ENCODE measurements at regions not wholly inside any gene's neighbourhood (a gene's known extent, or its start where the extent isn't known, plus 50 kb on each side); places are given as distances from the start of the nearest gene placed in this dataset.

GRCh38 chr7:96596120-96596826, 113.4 kb downstream of the SEM1 start:
- peak in 1 of 2 experiments; percentile 36 for DNase-seq
- Histone ChIP-seq H4K20me1 (ENCODE audit: insufficient read depth) (no peaks in the 10 kb centered on the region), H3F3A (ENCODE audit: insufficient read depth, low read depth) (no peaks in the 10 kb centered on the region; the same call in 1 of the 2 replicates), H2AFZ (no peak overlapping the region), H3K27me3 (ENCODE audit: insufficient read depth, low read depth) (no peaks in the 10 kb centered on the region), H3K27ac (no peak overlapping the region), H3K9me3 (ENCODE audit: insufficient read depth, low read depth) (no peaks in the 10 kb centered on the region), H3K4me2 (no peak overlapping the region), H3K9me2 (ENCODE audit: insufficient read depth) (no peaks in the 10 kb centered on the region; the same call in 1 of the 2 replicates), H3K4me3 (no peak overlapping the region), H3K36me3 (ENCODE audit: low read depth) (no peaks in the 10 kb centered on the region), H3K79me2 (ENCODE audit: low read depth) (no peaks in the 10 kb centered on the region), H3K4me1 (replicated peaks; ENCODE audit: insufficient read depth) (0 out of 2 replicates have a peak, but pooled peaks cover 10% of the 10 kb centered on the region)
- intact Hi-C loops (cut with micrococcal nuclease; ENCODE audit: unreplicated experiment) = no loop called here
- no TSS peak for BruUV-seq (replicated peaks)
- CTCF ChIA-PET = no interaction called here
- TF ChIP-seq EZH2 (IDR thresholded peaks at IDR 0.05; ENCODE audit: low read depth) (no peak), CTCF (conservative IDR thresholded peaks at IDR 0.05) (peak; percentile 42)
- POLR2A ChIA-PET (ENCODE audit: unreplicated experiment) = interaction anchor here (0.5 to 0.7 kb wide), 3 partner anchors 17 to 269 kb away, joined by 4 to 7 read pairs (median 4); no protein-coding TSS in a partner anchor

- H3K9me3 ChIP-seq (ENCODE audit: insufficient read depth, low read depth) = no peaks in the 10 kb centered on the region
- no peaks in the 10 kb centered on the region for H4K20me1 ChIP-seq (ENCODE audit: insufficient read depth)
- POLR2A ChIA-PET (ENCODE audit: unreplicated experiment) = no interaction called here
- no peaks in the 10 kb centered on the region; the same call in 1 of the 2 replicates for H3K9me2 ChIP-seq (ENCODE audit: insufficient read depth)
- intact Hi-C loops (cut with micrococcal nuclease; ENCODE audit: unreplicated experiment) = no loop called here
- CTCF ChIA-PET = interaction anchor here (0.7 kb wide), 1 partner anchor 1182 kb away, joined by 4 read pairs; no protein-coding TSS in a partner anchor
- H2AFZ ChIP-seq = no peak overlapping the region
- TF ChIP-seq CTCF (conservative IDR thresholded peaks at IDR 0.05) = no peak
- TF ChIP-seq EZH2 (IDR thresholded peaks at IDR 0.05; ENCODE audit: low read depth) = no peak
- H3K4me2 ChIP-seq = peak overlapping the region; percentile 47
- no peak overlapping the region for H3K4me3 ChIP-seq
- peak in 1 of 2 experiments; percentile 60 for DNase-seq
- no TSS peak for BruUV-seq (replicated peaks)
- no peaks in the 10 kb centered on the region; the same call in 1 of the 2 replicates for H3F3A ChIP-seq (ENCODE audit: insufficient read depth, low read depth)
- H3K79me2 ChIP-seq (ENCODE audit: low read depth) = no peaks in the 10 kb centered on the region
- no peaks in the 10 kb centered on the region for H3K36me3 ChIP-seq (ENCODE audit: low read depth)
- no peaks in the 10 kb centered on the region for H3K27me3 ChIP-seq (ENCODE audit: insufficient read depth, low read depth)
- H3K27ac ChIP-seq = no peak overlapping the region
- H3K4me1 ChIP-seq (replicated peaks; ENCODE audit: insufficient read depth) = 0 out of 2 replicates have a peak, but pooled peaks cover 10% of the 10 kb centered on the region
Measured at GRCh38 chr7:96591900-96592676, 117.6 kb downstream of the SEM1 start.

- no peak for TF ChIP-seq EZH2 (IDR thresholded peaks at IDR 0.05; ENCODE audit: low read depth)
- no peak for TF ChIP-seq CTCF (conservative IDR thresholded peaks at IDR 0.05)
- BruUV-seq (replicated peaks) = no TSS peak
- Histone ChIP-seq H4K20me1 (ENCODE audit: insufficient read depth) (no peaks in the 10 kb centered on the region), H3K27me3 (ENCODE audit: insufficient read depth, low read depth) (no peaks in the 10 kb centered on the region), H3K36me3 (ENCODE audit: low read depth) (no peaks in the 10 kb centered on the region), H3K9me3 (ENCODE audit: insufficient read depth, low read depth) (no peaks in the 10 kb centered on the region), H3K27ac (no peak overlapping the region), H3K4me1 (replicated peaks; ENCODE audit: insufficient read depth) (0 out of 2 replicates have a peak, but pooled peaks cover 10% of the 10 kb centered on the region), H2AFZ (no peak overlapping the region), H3K9me2 (ENCODE audit: insufficient read depth) (no peaks in the 10 kb centered on the region; the same call in 1 of the 2 replicates), H3K4me3 (no peak overlapping the region), H3K79me2 (ENCODE audit: low read depth) (no peaks in the 10 kb centered on the region), H3F3A (ENCODE audit: insufficient read depth, low read depth) (no peaks in the 10 kb centered on the region; the same call in 1 of the 2 replicates), H3K4me2 (peak overlapping the region; percentile 47; the same call in 1 of the 2 replicates)
- POLR2A ChIA-PET (ENCODE audit: unreplicated experiment) = no interaction called here
- CTCF ChIA-PET = no interaction called here
- intact Hi-C loops (cut with micrococcal nuclease; ENCODE audit: unreplicated experiment) = no loop called here
- no peak for DNase-seq
Measured at GRCh38 chr7:96591159-96591899, 118.3 kb downstream of the SEM1 start.

Measured in PC-9 (cell line).